ENCODE measurements at regions not wholly inside any gene's neighbourhood (a gene's known extent, or its start where the extent isn't known, plus 50 kb on each side); places are given as distances from the start of the nearest gene placed in this dataset.
"Not testable (repeated sequence)": the region's sequence is repeated elsewhere in the genome, so short reads cannot be mapped to it uniquely, and the experiment has no call there.

GRCh38 chr1:194419721-194420120 is 1233.3 kb upstream of the B3GALT2 start:
- no peak for DNase-seq (ENCODE audit: low read depth)

- DNase-seq (ENCODE audit: low read depth), result no peak
Observed at GRCh38 chr1:194410756-194411155, 1224.3 kb upstream of the B3GALT2 start.

GRCh38 chr1:194407238-194407637 is 1220.8 kb upstream of the B3GALT2 start:
- not testable (repeated sequence) for DNase-seq (ENCODE audit: low read depth)

GRCh38 chr1:194394676-194395075 is 1208.3 kb upstream of the B3GALT2 start:
- DNase-seq (ENCODE audit: low read depth), result no peak

GRCh38 chr1:194387531-194387930 is 1201.1 kb upstream of the B3GALT2 start:
- no peak for DNase-seq (ENCODE audit: low read depth)

- DNase-seq (ENCODE audit: low read depth), result no peak
Observed at GRCh38 chr1:194378517-194378916, 1192.1 kb upstream of the B3GALT2 start.

- no peak for DNase-seq (ENCODE audit: low read depth)
Observed at GRCh38 chr1:194374649-194375048, 1188.2 kb upstream of the B3GALT2 start.

GRCh38 chr1:194372266-194372665 is 1185.9 kb upstream of the B3GALT2 start:
- DNase-seq (ENCODE audit: low read depth), result no peak

GRCh38 chr1:194369622-194370021 is 1183.2 kb upstream of the B3GALT2 start:
- DNase-seq (ENCODE audit: low read depth), result no peak

- DNase-seq (ENCODE audit: low read depth), result no peak
Observed at GRCh38 chr1:194369060-194369459, 1182.6 kb upstream of the B3GALT2 start.

GRCh38 chr1:194367121-194367520 is 1180.7 kb upstream of the B3GALT2 start:
- DNase-seq (ENCODE audit: low read depth), result no peak

- DNase-seq (ENCODE audit: low read depth), result no peak
Observed at GRCh38 chr1:194366705-194367104, 1180.3 kb upstream of the B3GALT2 start.

GRCh38 chr1:194362327-194362726 is 1175.9 kb upstream of the B3GALT2 start:
- DNase-seq (ENCODE audit: low read depth), result no peak

- DNase-seq (ENCODE audit: low read depth), result no peak
Observed at GRCh38 chr1:194361374-194362131, 1175.1 kb upstream of the B3GALT2 start.

GRCh38 chr1:194358208-194358581 is 1171.8 kb upstream of the B3GALT2 start:
- no peak for DNase-seq (ENCODE audit: low read depth)

- not testable (repeated sequence) for DNase-seq (ENCODE audit: low read depth)
Observed at GRCh38 chr1:194357573-194358207, 1171.3 kb upstream of the B3GALT2 start.

GRCh38 chr1:194355488-194356106 is 1169.2 kb upstream of the B3GALT2 start:
- no peak for DNase-seq (ENCODE audit: low read depth)

- no peak for DNase-seq (ENCODE audit: low read depth)
Observed at GRCh38 chr1:194353121-194353520, 1166.7 kb upstream of the B3GALT2 start.

GRCh38 chr1:194347200-194347599 is 1160.8 kb upstream of the B3GALT2 start:
- no peak for DNase-seq (ENCODE audit: low read depth)

- no peak for DNase-seq (ENCODE audit: low read depth)
Observed at GRCh38 chr1:194342484-194343262, 1156.3 kb upstream of the B3GALT2 start.

- no peak for DNase-seq (ENCODE audit: low read depth)
Observed at GRCh38 chr1:194341587-194341986, 1155.2 kb upstream of the B3GALT2 start.

- no peak for DNase-seq (ENCODE audit: low read depth)
Observed at GRCh38 chr1:194339471-194339870, 1153.1 kb upstream of the B3GALT2 start.

All from T follicular helper cell (primary cell).